PC-3 (cell line): ENCODE measurements at regions not wholly inside any gene's neighbourhood (a gene's known extent, or its start where the extent isn't known, plus 50 kb on each side); places are given as distances from the start of the nearest gene placed in this dataset.

ENCODE experiments used
- EZH2 ChIP-seq: fragments of 300-600 bp; sonication (generic); IDR thresholded peaks from one replicate; pipeline ENCODE4 v1.6.1; 2017; ENCODE audit warnings: antibody characterized with exemption, mild to moderate bottlenecking, low read length; ENCODE audit not compliant: unreplicated experiment
- EZH2phosphoT487 ChIP-seq: fragments of 300-600 bp; sonication (generic); IDR thresholded peaks from 2 replicates; pipeline ENCODE4 v1.6.1; 2018; ENCODE audit warnings: mild to moderate bottlenecking, antibody characterized with exemption, low read length, borderline replicate concordance
- TF ChIP-seq, protein P1 (sequence below): fragments of 300-600 bp; sonication (generic); conservative IDR thresholded peaks from 2 replicates; pipeline ENCODE4 v1.5.1; 2017; ENCODE audit warnings: antibody characterized with exemption, low read depth, mild to moderate bottlenecking, low read length

DNA sequence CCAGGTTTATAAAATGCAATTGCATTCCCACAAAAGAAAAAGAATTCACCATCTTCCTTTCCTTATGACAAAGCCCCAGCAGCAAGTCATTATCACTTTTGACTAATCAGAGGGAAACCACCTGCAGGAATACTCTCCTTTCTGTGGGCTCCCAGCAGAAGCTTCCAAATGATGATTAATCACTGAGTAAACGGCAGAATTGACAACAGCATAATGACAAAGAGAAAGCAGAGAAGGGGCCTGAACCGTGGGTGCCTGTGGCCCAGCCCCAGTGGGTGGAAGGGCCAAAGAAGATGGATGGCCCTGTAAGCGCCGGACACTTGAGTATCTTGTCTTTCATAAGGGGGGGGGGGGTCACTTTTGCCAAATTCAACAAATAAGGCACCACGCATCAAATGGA, 152.4 kb upstream of the NRBF2 start:
- TF ChIP-seq, protein P1, sequence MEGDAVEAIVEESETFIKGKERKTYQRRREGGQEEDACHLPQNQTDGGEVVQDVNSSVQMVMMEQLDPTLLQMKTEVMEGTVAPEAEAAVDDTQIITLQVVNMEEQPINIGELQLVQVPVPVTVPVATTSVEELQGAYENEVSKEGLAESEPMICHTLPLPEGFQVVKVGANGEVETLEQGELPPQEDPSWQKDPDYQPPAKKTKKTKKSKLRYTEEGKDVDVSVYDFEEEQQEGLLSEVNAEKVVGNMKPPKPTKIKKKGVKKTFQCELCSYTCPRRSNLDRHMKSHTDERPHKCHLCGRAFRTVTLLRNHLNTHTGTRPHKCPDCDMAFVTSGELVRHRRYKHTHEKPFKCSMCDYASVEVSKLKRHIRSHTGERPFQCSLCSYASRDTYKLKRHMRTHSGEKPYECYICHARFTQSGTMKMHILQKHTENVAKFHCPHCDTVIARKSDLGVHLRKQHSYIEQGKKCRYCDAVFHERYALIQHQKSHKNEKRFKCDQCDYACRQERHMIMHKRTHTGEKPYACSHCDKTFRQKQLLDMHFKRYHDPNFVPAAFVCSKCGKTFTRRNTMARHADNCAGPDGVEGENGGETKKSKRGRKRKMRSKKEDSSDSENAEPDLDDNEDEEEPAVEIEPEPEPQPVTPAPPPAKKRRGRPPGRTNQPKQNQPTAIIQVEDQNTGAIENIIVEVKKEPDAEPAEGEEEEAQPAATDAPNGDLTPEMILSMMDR: no peak
- TF ChIP-seq EZH2 (no peak), EZH2phosphoT487 (no peak)
